Effector CD4-positive, alpha-beta T cell (primary cell): ENCODE measurements at regions not wholly inside any gene's neighbourhood (a gene's known extent, or its start where the extent isn't known, plus 50 kb on each side); places are given as distances from the start of the nearest gene placed in this dataset.
"Not testable (repeated sequence)": the region's sequence is repeated elsewhere in the genome, so short reads cannot be mapped to it uniquely, and the experiment has no call there.

Experiments used
- DNase-seq: peaks from one replicate; pipeline ENCODE4 v3.0.0-alpha.2; 2020

DNA sequence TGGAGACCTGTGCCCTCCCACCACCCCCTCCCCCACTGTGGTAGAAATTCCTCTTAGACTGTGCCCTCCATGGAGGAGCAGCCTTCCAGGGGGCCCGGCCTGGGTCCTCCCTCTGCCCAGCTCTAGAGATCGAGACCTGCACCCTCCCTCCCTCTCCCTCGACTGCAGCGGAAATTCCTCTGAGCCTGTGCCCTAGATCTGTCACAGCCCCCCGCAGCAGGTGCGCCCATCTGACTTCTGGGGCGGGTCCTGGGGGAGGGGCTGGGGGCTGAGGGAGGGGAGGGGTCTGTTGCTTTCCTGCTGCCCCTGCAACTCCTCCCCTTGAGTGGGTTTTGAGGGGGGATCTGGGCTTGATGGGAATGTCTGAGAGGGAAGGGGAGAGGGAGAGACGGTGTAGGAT lies 177.8 kb upstream of the GSE1 start:
- DNase-seq = no peak

DNA sequence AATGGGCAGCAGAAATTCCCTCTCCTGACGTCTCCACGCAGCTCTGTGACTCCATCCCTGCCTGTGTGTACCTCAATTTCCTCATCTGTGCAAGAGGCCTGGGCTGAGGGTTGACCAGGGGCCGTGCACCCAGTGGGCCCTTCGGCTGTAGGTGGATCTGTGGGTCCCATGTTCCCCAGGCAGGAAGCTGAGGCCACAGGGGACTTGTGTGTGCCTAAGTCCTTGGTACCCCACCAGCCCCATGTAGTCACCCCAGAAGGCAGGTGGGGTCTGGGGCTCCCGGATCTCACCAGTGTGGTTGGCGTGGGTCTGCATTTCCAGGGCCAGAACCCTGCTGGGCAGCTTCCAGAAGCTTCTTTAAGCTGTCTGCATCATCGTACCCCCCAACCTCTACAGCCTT lies 177.4 kb upstream of the GSE1 start:
- no peak for DNase-seq

DNA sequence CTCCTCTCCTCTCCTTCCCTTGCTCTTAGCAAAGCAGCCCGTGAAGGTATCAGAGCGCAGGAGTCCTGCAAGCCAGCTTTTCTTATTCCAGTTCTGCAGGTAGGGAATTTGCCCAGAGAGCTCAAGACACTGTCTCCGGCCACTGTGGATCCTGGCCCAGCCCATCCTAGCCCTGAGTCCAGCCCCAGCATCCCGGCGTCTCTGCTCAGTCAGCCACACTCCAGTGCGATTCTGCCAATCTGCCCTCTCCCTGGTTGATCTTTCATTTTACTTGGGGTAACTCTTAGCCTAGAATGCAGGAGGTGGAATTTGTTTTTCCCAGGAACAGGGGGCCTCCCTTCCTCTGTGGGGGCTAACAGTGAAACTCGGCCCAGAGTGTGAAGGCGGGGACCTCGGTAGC lies 176.9 kb upstream of the GSE1 start:
- DNase-seq = no peak

DNA sequence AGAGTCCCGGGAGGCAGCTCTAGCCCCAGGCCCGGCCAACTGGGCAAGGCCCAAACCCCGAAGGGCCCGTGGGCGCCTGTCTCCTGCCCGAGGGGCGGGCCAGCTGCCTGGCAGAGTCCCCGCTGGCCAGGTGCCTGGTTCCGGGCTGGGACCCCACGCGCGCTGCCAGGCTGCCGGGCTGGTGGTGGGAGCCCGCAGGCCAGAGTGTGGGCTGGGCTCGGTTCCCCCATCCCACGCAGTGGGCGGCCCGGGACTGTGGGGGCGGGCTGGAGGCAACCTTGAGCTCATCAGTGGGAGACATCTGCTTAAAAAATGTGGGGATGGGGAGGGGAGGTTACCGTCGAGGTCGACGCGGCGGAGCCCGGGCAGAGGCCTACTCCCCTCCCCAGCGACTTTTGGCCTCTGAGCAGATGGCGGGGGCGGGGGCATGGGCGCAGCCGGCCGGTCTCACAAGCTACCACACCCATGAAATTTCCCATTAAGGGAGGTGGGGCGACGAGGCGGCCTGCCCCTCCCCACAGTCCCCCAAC lies 176.4 kb upstream of the GSE1 start:
- no peak for DNase-seq

DNA sequence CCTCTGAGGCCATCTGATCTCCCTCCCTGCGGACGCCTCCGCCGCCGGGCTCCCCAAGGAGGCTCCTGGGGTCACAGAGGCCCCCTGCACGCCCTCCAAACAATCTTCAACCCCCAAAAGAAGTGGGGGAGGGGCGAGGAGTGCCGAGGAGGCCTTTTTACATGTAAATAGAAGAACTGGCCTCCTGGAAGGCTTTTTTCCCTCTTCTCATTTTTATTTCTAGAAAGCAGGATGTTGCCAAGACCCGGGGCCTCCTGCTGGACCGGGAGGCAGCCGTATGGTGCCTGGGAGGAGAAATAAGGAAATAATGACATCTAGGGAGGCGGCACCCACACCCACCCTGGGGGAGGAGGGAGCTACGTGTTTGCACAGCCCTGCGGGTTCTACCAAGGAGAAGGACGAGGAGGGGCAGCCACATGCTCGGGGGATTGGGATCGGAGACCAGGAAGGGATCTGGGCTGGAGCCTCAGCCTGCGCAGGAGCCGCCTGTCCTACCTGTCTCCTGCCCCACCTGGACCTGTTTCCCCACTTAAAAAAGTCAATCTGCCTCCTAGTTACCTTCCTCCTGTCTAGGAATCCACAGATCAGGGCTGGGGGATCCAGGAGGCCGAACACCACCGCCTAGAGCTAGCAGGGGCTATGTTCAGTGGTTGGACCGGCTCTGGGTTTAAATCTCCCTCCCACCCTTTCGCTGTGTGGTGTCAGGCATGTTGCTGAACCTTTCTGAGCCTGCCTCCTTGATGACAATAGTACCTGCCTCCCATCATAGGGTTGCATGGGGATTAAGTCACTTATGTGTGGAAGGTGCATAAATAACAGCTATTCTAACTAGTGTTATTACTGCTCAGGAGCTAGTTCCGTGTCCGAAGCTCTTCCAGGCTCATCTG lies 175.7 kb upstream of the GSE1 start:
- DNase-seq = no peak

DNA sequence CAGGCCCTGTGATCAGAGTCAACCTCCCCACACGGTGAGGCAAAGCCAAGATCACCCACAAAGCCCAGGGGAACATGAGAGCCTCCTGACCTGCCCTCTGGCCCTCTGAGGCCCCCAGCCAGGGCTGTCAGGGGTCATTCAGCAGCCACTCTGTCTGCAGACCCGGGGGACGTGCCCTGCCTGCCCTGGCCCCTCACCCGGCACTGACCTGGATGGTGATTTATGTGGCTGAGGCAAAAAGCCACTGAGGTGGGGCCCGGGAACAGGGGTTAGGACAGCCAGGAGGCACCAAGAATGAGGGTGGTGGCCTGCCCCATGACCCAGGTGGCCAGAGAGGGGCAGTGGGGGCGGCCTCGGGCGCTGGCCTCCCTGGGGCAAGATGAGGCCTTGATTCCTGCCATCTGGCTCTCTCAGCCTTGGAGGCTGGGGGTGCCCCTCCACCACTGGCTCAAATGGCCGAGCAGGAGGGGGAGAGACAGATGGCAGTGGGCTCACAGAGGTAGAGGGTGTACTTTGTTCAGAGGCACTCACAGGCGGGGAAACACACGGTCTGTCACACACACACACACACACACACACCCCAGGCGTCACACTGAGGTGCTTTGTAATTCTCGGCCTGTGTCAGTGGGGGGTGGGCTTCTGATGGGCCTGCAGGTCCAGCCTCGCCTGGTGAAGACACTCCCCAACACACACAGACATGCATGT lies 174.0 kb upstream of the GSE1 start:
- DNase-seq = no peak

DNA sequence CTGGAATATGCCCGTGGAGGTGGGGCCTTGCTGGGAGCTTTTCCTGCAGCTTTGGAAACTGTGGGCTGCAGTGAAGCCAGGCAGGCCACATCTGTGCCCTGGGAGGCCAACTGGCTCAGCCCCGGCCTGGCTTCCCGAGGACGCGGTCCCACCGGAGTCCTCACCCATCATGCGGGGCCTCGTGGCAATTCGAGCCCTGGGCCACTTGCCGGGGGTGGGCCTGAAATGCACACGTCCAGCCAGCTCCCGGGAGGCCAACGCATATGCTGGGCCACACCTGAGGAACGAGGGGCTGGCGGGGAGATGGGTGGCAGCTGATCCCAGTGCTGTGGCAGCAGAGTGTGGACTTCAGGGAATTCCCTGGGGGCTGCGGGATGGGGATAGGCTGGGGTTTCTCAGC lies 172.4 kb upstream of the GSE1 start:
- DNase-seq = no peak

DNA sequence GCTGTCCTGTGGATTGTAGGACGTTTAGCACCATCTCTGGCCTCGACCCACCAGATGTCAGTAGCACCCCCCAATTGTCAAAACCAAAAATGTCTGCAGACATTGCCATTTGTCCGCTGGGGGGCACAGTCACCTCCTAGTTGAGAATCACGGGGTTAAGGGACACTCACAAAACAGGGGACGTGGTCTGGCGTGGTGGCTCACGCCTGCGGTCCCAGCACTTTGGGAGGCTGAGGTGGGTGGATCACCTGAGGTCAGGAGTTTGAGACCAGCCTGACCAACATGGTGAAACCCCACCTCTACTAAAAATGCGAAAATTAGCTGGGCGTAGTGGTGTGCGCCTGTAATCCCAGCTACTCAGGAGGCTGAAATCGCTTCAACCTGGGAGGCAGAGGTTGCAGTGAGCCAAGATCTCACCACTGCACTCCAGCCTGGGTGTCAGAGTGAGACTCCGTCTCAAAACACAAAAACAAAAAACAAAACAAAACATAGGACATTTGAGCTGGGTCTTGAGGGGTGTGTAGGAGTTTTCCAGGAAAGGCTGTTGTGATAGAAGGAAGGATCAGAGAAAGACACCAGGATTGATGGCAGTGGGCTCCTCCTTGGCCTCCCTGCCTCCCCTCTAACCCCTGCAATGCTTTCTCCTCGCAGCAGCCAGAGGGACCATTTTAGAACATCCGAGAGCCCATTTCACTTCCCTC lies 171.8 kb upstream of the GSE1 start:
- no peak for DNase-seq

DNA sequence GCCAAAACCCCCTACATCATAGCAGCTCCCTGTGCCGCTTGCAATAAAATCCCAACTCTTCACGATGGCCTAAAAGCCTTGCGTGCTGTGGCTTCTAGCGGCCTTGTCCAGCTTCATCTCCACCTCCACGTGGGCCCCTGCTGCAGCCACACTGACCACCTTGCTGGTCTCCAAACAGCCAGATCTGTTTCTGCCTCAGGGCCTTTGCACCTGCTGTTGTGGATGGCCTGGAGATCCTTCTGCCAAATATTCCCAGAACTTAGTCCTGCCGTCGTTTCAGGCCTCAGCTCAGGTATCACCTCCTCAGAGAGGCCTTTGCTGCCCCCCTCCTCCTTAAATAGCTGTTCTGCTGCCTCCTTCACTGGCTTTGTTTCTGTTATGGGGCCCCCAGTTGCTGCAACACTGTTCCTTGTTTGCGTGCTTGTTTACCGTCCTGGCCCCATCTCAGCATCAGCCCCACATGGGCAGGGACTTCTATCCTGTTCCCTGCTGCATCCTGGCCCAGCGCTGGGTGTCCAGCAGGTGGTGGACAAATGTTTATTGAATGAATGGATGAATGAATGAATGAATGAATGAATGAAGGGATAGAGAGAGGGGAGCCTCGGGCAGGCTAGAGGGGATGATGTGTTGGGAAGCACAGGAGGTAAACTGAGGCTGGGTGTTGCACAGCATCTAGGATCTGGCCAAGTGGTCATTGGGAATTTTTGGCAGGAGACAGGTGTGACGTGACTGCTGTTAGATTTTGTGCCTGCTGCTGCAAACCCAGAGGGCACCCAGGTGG lies 171.0 kb upstream of the GSE1 start:
- DNase-seq = no peak

DNA sequence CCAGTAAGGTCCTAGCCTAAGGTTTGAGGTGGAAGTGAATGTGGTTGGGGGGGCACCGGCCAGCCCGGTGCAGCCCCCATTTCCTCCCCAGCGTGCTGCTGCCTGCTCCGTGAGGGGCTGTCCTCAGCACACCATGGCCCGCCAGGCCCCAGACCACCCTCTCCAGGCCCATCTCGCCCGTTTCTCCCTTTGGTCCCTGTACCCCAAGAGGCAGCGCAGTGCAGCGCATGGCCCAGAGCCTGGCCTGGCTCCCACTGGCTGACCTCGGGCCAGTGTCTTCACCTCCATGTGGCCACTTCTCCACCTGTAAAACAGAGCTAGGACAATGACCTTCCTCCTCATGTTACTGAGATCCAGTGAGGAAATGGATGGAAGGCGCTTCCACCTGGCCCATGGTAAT lies 170.0 kb upstream of the GSE1 start:
- DNase-seq = no peak

DNA sequence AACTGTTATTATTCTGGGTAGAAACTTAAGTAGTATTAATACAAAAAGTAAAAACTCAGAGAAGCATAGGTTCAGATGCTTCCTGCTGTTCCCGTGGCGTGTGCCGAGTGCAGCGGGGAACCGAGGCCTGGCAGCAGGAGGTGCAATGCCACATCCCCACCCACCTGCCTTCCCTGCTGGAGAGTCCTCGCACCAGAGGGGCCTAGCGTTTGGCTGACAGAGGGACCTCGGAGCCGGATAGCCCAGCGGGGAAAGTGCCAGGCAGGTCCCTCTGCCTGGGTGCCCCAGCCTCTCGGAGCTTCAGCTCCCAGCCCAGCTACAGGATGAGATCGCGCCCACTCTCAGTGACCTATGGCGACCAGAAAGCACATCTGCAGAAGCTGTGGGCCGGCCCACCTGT lies 169.6 kb upstream of the GSE1 start:
- DNase-seq = no peak

DNA sequence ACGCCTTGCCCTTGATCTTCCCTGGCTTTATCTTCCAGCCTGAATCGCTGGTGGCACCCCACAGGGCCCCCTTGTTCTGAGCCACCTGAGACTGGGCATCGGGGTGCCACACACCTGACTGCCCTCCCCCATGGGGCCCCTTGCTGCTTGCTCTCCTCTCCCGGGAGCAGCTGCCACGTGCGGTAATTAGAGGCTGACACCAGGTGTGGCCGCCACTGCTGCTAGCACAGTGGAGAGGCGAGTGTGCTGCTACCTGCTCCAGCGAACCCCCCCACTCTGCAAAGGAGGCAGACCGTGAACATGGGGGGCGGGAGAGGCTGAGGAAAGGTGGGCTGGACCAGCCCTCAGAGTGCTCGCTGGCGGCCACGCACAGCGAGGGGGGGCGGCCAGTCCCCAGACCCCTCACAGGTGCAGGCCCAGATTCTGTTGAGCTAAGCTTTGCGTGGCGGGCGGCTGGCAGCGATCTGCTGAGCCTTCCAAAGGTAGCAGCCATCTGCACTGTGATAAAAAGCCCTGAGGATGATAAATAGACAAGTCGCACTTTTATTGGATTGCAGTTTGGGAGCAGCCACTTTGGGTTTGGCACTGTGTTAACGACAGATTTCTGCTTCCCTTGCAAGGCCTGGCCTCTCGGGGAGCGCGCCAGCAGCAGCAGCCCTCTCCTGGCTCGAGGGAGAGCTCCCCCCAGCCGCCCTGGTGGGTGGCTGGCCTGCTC lies 167.9 kb upstream of the GSE1 start:
- no peak for DNase-seq

DNA sequence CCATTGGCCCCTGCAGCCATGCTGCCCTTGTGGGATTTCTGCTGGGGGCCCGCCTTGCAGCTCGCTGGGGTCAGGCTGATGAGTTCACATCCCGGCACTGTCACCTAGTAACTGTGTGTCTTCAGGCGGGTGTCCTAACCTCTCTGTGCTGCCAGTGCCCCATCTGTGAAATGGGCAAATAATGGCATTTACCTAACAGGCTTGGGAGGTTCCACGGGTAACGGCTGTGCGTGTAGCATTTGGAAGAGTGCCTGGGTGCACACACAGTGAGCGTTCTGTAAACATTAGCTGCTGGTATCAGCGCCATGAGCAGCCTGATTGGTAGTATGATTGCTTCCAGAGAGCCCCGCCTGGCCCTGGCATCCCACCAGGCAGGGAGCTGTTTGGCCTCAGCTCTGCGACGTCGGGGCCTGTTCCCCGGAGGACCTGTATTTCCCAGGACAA lies 167.3 kb upstream of the GSE1 start:
- DNase-seq = no peak

DNA sequence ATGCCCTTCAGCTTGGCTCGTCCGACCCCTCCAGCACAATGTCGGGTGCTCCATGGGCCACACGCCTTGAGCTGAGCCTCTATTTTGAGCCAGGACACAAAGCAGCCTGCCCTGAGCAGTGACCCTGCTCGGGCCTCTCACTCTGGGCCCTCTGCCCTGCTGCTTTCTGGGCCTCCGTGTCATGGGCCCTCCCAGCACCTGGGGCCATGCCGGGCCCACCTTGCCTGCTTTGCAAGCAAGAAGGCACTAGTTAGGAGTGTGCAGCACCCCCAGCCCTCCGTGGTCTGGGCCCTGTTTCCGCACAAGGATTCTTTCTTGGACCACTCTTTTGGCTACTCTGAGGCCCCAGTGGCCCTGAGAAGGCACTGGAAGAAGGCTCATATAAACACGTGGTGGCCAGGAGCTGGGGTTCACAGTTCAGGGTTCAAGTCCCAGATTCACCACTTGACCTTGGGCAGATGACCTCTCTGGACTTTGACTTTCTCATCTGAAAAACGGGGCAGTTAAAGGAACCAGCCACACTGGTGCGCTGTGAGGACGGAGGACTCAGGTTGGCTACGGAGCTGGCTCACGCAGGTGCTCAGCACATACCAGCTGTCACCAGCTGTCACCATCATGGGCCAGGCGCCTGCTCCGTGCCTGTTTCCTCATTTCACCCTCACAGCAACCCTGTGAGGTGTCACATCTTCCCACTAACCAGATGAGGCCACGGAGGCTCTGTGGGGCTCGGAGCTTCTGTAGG lies 166.0 kb upstream of the GSE1 start:
- DNase-seq = no peak

DNA sequence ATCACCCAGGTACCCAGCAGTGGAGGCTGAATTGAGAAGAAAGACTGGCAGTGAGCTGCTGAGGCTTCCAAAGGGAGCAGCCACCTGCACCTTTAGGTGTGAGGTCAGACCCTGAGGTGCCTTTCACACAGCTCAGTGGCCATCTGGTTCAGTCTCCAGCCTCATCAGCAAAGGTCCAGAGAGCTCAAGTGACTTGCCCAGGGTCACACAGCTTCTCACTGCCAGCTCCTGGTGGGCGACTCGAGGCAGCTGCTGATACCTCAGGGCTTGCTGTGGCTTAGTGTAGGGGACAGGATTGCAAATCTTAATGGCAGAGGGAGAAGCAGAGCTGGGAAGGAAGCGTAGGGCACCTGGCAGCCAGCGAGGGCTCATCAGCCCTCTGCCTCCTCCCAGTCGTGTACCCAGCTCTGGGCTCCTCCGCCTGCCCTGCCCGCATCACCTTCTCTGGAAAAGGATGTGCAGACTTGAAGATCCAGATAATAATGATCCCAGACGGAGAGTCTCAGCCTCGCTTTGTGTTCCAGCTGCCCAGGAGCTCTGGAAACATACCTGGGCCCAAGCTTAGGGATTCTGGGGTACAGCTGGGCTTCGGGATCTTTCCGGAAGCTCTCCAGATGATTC lies 165.3 kb upstream of the GSE1 start:
- DNase-seq = no peak

DNA sequence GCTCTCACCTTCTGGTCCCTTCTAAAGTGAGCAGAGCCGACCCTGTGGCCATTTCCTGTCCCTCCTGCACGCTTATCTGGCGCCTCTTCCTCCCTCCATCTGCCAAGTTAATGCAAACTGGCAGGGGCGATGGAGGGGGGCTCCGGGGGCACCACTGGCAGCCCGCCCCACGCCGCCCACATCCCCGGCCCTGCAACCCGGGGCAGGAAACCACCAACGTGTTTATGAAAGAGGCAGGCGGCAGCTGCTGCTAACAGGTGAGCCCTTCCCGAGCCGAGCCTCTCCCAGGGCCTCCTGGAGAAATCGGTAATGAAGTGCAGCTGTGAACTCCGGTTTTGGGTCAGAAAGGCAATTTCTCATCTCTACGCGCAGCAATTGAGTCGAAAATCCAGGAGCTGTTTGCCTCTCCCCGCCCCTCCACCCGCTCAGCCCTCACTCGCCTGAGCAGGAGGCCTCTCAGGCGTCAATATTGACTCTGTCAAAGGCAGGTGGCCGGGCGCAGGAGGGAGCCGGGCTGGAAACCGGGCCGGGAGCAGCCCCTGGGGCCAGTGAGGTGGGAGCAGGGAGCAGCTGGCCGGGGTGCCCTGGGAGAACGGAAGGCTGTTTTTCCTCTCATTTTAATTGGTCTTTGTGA lies 164.4 kb upstream of the GSE1 start:
- DNase-seq = peak; percentile 13

DNA sequence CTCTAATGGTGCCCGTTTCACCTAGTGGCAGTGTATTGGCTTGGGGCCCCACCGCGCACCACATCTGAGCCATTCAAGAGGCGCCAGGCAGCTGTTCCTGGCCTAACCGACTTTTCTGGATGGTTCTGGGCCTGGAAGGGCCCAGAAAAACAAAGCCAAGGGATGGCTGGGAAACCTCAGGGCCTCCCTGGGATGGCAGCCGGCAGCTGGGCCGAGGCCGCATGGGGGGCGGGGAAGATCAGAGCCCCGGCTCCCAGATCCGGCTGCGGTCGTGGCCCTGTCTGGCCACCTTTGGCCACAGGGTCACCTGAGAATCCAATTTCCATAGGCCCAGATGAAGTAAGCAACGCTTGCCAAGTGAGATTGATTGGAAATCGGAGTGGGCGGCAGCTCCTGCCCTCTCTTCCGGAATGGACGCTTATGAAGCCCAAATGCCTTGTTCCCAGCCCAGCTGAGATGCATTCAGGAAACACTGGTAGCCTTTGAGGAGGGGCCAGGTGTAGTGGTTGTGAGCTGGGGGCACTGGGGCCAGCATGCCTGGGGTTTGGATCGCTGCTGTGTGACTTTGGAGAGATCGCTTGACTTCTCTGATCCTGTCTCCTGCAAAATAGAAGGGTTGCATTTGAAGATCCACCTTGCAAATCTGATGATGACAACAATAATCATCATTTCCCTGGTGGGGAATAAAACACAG lies 163.8 kb upstream of the GSE1 start:
- DNase-seq = no peak

DNA sequence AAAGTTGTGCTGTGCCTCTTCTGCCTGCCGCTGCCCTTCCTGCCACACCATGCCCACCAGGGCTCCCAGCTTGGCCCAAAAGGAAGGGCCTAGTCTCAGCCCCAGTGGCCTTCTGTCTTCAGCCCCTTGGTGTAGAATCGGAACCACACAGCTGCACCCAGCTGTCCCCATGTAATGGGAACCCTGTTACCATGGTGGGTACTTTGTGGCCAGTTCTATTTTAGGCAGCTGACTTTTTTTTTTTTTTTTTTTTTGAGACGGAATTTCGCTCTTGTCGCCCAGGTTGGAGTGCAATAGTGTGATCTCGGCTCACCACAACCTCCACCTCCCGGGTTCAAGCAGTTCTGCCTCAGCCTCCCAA lies 163.3 kb upstream of the GSE1 start:
- no peak for DNase-seq

DNA sequence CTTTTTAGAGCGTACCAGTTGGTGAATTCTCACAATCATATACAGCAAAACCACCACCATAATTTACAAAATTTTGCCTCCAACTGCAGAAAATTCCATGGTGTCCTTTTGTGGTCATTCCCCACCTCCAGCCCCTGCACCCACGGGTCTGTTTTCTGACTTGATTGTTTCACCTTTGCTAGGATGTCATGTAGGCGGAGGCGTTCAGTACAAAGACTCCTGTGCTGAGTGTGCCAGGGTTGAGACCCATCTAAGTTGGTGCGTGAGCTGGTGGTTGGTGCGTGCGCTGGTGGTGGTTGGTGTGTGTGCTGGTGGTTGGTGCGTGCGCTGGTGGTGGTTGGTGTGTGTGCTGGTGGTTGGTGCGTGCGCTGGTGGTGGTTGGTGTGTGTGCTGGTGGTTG lies 162.0 kb upstream of the GSE1 start:
- DNase-seq = not testable (repeated sequence)
